GM12878 (cell line): ENCODE measurements at regions not wholly inside any gene's neighbourhood (a gene's known extent, or its start where the extent isn't known, plus 50 kb on each side); places are given as distances from the start of the nearest gene placed in this dataset.

ENCODE experiments used
- EED ChIP-seq: sonication (generic); IDR thresholded peaks from 2 replicates; pipeline ENCODE4 v1.6.1; 2016; ENCODE audit warnings: antibody characterized with exemption, low read depth
- EGR1 ChIP-seq, 2 experiments: IDR thresholded peaks; 1 replicate in 1 of 2; 2 replicates in 1 of 2; pipeline ENCODE4 v1.6.1; 2011 to 2012; ENCODE audit warnings: low read depth in 2 of 2, low read length in 2 of 2, borderline replicate concordance in 1 of 2, mild to moderate bottlenecking in 1 of 2, moderate library complexity in 1 of 2
- HDAC6 ChIP-seq: fragments of 200-600 bp; sonication (generic); IDR thresholded peaks from one replicate; pipeline ENCODE4 v1.8.0; 2017; ENCODE audit warnings: antibody characterized with exemption; ENCODE audit not compliant: unreplicated experiment
- HDGF ChIP-seq: fragments of 450-650 bp; IDR thresholded peaks from 2 replicates; pipeline ENCODE4 v1.6.1; 2016; ENCODE audit warnings: antibody characterized with exemption
- KAT2A ChIP-seq: conservative IDR thresholded peaks from 2 replicates; pipeline ENCODE4 v1.6.1; 2011; ENCODE audit warnings: low read depth, low read length; ENCODE audit not compliant: control insufficient read depth
- LARP7 ChIP-seq: fragments of 450-650 bp; IDR thresholded peaks from 2 replicates; pipeline ENCODE4 v1.6.1; 2017; ENCODE audit warnings: mild to moderate bottlenecking
- NR2C1 ChIP-seq: fragments of 450-650 bp; IDR thresholded peaks from 2 replicates; pipeline ENCODE4 v1.6.1; 2017; ENCODE audit warnings: antibody characterized with exemption, mild to moderate bottlenecking, moderate library complexity
- PAX5 ChIP-seq: IDR thresholded peaks from 2 replicates; pipeline ENCODE4 v1.6.1; 2011; ENCODE audit warnings: low read depth, low read length, borderline replicate concordance
- TCF7 ChIP-seq: IDR thresholded peaks from 2 replicates; pipeline ENCODE4 v1.6.1; 2014; ENCODE audit warnings: antibody characterized with exemption, borderline replicate concordance
- YY1 ChIP-seq: IDR thresholded peaks from 2 replicates; pipeline ENCODE4 v1.6.1; 2011; ENCODE audit warnings: low read depth, mild to moderate bottlenecking, low read length
- TF ChIP-seq, protein P1 (sequence below): IDR thresholded peaks from 2 replicates; pipeline ENCODE4 v1.6.1; 2012; ENCODE audit warnings: improper control_type of control experiment, low read depth, low read length; ENCODE audit not compliant: insufficient replicate concordance
- TF ChIP-seq, protein P2 (sequence below): IDR thresholded peaks from 2 replicates; pipeline ENCODE4 v1.6.1; 2012; ENCODE audit warnings: low read depth, low read length, improper control_type of control experiment
- TF ChIP-seq, protein P3 (sequence below): IDR thresholded peaks from 2 replicates; pipeline ENCODE4 v1.6.1; 2011; ENCODE audit warnings: borderline replicate concordance, low read depth, mild to moderate bottlenecking, moderate library complexity, mixed read lengths, low read length; ENCODE audit not compliant: insufficient read depth; ENCODE audit errors: extremely low read length
- TF ChIP-seq, protein P4 (sequence below): fragments of 150-350 bp; IDR thresholded peaks from 2 replicates; pipeline ENCODE4 v1.6.1; 2014; ENCODE audit warnings: mild to moderate bottlenecking, low read depth, low read length

DNA sequence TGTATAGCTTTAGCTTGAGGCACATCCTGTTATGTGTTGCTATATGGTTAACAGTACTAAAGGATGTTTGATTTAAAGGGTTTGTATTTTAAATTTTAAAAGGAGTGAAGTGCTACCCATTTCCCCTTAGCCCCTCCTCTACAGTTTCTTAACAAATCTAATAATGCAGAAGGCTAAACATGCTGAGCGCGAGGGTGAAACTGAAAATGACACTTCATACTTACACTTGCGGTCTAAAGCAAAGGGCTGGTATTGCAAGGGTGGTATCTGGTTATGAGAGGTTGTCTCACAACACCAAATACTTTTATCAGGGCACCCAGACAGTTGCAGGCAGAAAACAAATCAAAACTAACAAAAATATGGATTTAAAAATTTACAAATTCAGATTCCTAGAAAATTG lies 172.3 kb downstream of the SIPA1L2 start (continued):
- TF ChIP-seq, protein P1, sequence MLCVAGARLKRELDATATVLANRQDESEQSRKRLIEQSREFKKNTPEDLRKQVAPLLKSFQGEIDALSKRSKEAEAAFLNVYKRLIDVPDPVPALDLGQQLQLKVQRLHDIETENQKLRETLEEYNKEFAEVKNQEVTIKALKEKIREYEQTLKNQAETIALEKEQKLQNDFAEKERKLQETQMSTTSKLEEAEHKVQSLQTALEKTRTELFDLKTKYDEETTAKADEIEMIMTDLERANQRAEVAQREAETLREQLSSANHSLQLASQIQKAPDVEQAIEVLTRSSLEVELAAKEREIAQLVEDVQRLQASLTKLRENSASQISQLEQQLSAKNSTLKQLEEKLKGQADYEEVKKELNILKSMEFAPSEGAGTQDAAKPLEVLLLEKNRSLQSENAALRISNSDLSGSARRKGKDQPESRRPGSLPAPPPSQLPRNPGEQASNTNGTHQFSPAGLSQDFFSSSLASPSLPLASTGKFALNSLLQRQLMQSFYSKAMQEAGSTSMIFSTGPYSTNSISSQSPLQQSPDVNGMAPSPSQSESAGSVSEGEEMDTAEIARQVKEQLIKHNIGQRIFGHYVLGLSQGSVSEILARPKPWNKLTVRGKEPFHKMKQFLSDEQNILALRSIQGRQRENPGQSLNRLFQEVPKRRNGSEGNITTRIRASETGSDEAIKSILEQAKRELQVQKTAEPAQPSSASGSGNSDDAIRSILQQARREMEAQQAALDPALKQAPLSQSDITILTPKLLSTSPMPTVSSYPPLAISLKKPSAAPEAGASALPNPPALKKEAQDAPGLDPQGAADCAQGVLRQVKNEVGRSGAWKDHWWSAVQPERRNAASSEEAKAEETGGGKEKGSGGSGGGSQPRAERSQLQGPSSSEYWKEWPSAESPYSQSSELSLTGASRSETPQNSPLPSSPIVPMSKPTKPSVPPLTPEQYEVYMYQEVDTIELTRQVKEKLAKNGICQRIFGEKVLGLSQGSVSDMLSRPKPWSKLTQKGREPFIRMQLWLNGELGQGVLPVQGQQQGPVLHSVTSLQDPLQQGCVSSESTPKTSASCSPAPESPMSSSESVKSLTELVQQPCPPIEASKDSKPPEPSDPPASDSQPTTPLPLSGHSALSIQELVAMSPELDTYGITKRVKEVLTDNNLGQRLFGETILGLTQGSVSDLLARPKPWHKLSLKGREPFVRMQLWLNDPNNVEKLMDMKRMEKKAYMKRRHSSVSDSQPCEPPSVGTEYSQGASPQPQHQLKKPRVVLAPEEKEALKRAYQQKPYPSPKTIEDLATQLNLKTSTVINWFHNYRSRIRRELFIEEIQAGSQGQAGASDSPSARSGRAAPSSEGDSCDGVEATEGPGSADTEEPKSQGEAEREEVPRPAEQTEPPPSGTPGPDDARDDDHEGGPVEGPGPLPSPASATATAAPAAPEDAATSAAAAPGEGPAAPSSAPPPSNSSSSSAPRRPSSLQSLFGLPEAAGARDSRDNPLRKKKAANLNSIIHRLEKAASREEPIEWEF, result no peak
- TF ChIP-seq, protein P2, sequence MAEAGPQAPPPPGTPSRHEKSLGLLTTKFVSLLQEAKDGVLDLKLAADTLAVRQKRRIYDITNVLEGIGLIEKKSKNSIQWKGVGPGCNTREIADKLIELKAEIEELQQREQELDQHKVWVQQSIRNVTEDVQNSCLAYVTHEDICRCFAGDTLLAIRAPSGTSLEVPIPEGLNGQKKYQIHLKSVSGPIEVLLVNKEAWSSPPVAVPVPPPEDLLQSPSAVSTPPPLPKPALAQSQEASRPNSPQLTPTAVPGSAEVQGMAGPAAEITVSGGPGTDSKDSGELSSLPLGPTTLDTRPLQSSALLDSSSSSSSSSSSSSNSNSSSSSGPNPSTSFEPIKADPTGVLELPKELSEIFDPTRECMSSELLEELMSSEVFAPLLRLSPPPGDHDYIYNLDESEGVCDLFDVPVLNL, result no peak
- TF ChIP-seq TCF7 (no peak), NR2C1 (no peak), EED (no peak), EGR1 (IDR thresholded peaks at IDR 0.05; ENCODE audit: borderline replicate concordance in 1 of 2, low read depth in 2 of 2, low read length in 2 of 2) (no peak), HDGF (no peak), KAT2A (no peak), LARP7 (no peak), HDAC6 (no peak), PAX5 (no peak), YY1 (no peak)
- TF ChIP-seq, protein P3, sequence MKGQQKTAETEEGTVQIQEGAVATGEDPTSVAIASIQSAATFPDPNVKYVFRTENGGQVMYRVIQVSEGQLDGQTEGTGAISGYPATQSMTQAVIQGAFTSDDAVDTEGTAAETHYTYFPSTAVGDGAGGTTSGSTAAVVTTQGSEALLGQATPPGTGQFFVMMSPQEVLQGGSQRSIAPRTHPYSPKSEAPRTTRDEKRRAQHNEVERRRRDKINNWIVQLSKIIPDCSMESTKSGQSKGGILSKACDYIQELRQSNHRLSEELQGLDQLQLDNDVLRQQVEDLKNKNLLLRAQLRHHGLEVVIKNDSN, result no peak
- TF ChIP-seq, protein P4, sequence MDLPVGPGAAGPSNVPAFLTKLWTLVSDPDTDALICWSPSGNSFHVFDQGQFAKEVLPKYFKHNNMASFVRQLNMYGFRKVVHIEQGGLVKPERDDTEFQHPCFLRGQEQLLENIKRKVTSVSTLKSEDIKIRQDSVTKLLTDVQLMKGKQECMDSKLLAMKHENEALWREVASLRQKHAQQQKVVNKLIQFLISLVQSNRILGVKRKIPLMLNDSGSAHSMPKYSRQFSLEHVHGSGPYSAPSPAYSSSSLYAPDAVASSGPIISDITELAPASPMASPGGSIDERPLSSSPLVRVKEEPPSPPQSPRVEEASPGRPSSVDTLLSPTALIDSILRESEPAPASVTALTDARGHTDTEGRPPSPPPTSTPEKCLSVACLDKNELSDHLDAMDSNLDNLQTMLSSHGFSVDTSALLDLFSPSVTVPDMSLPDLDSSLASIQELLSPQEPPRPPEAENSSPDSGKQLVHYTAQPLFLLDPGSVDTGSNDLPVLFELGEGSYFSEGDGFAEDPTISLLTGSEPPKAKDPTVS, result no peak
